PC-9 (cell line): ENCODE measurements at regions not wholly inside any gene's neighbourhood (a gene's known extent, or its start where the extent isn't known, plus 50 kb on each side); places are given as distances from the start of the nearest gene placed in this dataset.

Experiments
- BruUV-seq: library from RNA; stranded (reverse); fragments of 400-500 nt; replicated peaks from 2 replicates; lab custom pipeline; 2021; lab: Mats Ljungman, UMichigan
- CTCF ChIA-PET: fragments of 300-600 bp; sonication (Branson Sonifier 250); formaldehyde crosslinking; loops from one replicate; lab custom pipeline; 2022; ENCODE audit warnings: antibody characterized with exemption; lab: Charles Lee
- POLR2A ChIA-PET: fragments of 300-600 bp; sonication (Branson Sonifier 250); formaldehyde crosslinking; loops from one replicate; lab custom pipeline; 2022; ENCODE audit warnings: antibody characterized with exemption; ENCODE audit not compliant: unreplicated experiment; lab: Charles Lee
- DNase-seq, 2 experiments: peaks; one replicate each; pipeline versions ENCODE4 v3.0.0 to v3.0.0-alpha.2; 2015 to 2022; ENCODE audit warnings: mixed read lengths in 1 of 2
- H2AFZ ChIP-seq: fragments of 200-600 bp; sonication (generic); 2 replicates; pipeline ENCODE4 v1.8.1; 2017; ENCODE audit warnings: antibody characterized with exemption
- H3F3A ChIP-seq: fragments of 200-600 bp; sonication (generic); 2 replicates; pipeline ENCODE4 v1.8.1; 2017; ENCODE audit warnings: antibody characterized with exemption, mild to moderate bottlenecking, low read depth; ENCODE audit not compliant: insufficient read depth
- H3K27ac ChIP-seq: fragments of 200-600 bp; sonication (generic); 2 replicates; pipeline ENCODE4 v1.6.1; 2016; ENCODE audit warnings: mixed run types
- H3K27me3 ChIP-seq: fragments of 200-600 bp; sonication (generic); 2 replicates; pipeline ENCODE4 v1.6.1; 2016; ENCODE audit warnings: low read depth, mixed run types; ENCODE audit not compliant: insufficient read depth
- H3K36me3 ChIP-seq: fragments of 200-600 bp; sonication (generic); 2 replicates; pipeline ENCODE4 v1.6.1; 2016; ENCODE audit warnings: low read depth, mixed run types
- H3K4me1 ChIP-seq: fragments of 200-600 bp; sonication (generic); replicated peaks from 2 replicates; pipeline ENCODE4 v1.6.1; 2016; ENCODE audit warnings: mixed run types; ENCODE audit not compliant: insufficient read depth
- H3K4me2 ChIP-seq: fragments of 200-600 bp; sonication (generic); 2 replicates; pipeline ENCODE4 v1.6.1; 2017; ENCODE audit warnings: mixed run types
- H3K4me3 ChIP-seq: fragments of 200-600 bp; sonication (generic); 2 replicates; pipeline ENCODE4 v1.6.1; 2016; ENCODE audit warnings: mixed run types
- H3K79me2 ChIP-seq: fragments of 200-600 bp; sonication (generic); 2 replicates; pipeline ENCODE4 v1.6.1; 2017; ENCODE audit warnings: low read depth, mixed run types
- H3K9me2 ChIP-seq: fragments of 200-600 bp; sonication (generic); 2 replicates; pipeline ENCODE4 v1.8.1; 2017; ENCODE audit warnings: mild to moderate bottlenecking; ENCODE audit not compliant: insufficient read depth
- H3K9me3 ChIP-seq: fragments of 200-600 bp; sonication (generic); 2 replicates; pipeline ENCODE4 v1.8.1; 2016; ENCODE audit warnings: low read depth; ENCODE audit not compliant: insufficient read depth
- H4K20me1 ChIP-seq: fragments of 200-600 bp; sonication (generic); 2 replicates; pipeline ENCODE4 v1.8.1; 2017; ENCODE audit not compliant: insufficient read depth
- CTCF ChIP-seq: fragments of 200-600 bp; sonication (generic); conservative IDR thresholded peaks from 2 replicates; pipeline ENCODE4 v1.6.1; 2017; ENCODE audit warnings: mixed run types, antibody characterized with exemption, mild to moderate bottlenecking, moderate library complexity
- EZH2 ChIP-seq: fragments of 200-600 bp; sonication (generic); IDR thresholded peaks from 2 replicates; pipeline ENCODE4 v1.8.0; 2017; ENCODE audit warnings: antibody characterized with exemption, low read depth
- intact Hi-C: fragments of 100-400 bp; cut with micrococcal nuclease; formaldehyde crosslinking; loops from one replicate; pipeline ENCODE4 v1.10.0; 2022; ENCODE audit not compliant: unreplicated experiment

- intact Hi-C loops, result no loop called here
- Histone ChIP-seq H2AFZ (no peak overlapping the region), H3K27ac (no peak overlapping the region), H3F3A (no peaks in the 10 kb centered on the region), H3K4me2 (no peak overlapping the region), H3K27me3 (no peaks in the 10 kb centered on the region), H3K9me3 (no peaks in the 10 kb centered on the region), H3K4me3 (no peak overlapping the region), H3K79me2 (no peaks in the 10 kb centered on the region), H3K36me3 (no peaks in the 10 kb centered on the region), H4K20me1 (no peaks in the 10 kb centered on the region), H3K4me1 (peaks cover 6% of the 10 kb centered on the region; the same call in 1 of the 2 replicates), H3K9me2 (no peaks in the 10 kb centered on the region; the same call in 1 of the 2 replicates)
- no peak for TF ChIP-seq EZH2
- TF ChIP-seq CTCF, result no peak
- ChIA-PET POLR2A (no interaction called here), CTCF (no interaction called here)
- DNase-seq, result no peak
- no TSS peak for BruUV-seq
These were observed 68.2 kb upstream of the CHD1 start for GRCh38 chr5:98997000-98997399.

GRCh38 chr5:98994611-98995010 is 65.8 kb upstream of the CHD1 start:
- TF ChIP-seq EZH2 (no peak), CTCF (no peak)
- no TSS peak for BruUV-seq
- H3K27ac ChIP-seq, result no peak overlapping the region
- H3K36me3 ChIP-seq, result no peaks in the 10 kb centered on the region
- intact Hi-C loops, result no loop called here
- no peaks in the 10 kb centered on the region for H3K9me3 ChIP-seq
- no peaks in the 10 kb centered on the region; the same call in 1 of the 2 replicates for H3K9me2 ChIP-seq
- no peaks in the 10 kb centered on the region for H3K27me3 ChIP-seq
- no peak overlapping the region for H2AFZ ChIP-seq
- no peak overlapping the region for H3K4me2 ChIP-seq
- ChIA-PET CTCF (no interaction called here), POLR2A (no interaction called here)
- DNase-seq, result no peak
- no peaks in the 10 kb centered on the region for H3K79me2 ChIP-seq
- H4K20me1 ChIP-seq, result no peaks in the 10 kb centered on the region
- H3F3A ChIP-seq, result no peaks in the 10 kb centered on the region
- no peak overlapping the region for H3K4me3 ChIP-seq
- no peaks in the 10 kb centered on the region for H3K4me1 ChIP-seq

- Histone ChIP-seq H3K4me2 (no peak overlapping the region), H3K27ac (no peak overlapping the region), H3K79me2 (no peaks in the 10 kb centered on the region), H3K4me1 (no peaks in the 10 kb centered on the region), H3F3A (no peaks in the 10 kb centered on the region), H3K9me2 (no peaks in the 10 kb centered on the region; the same call in 1 of the 2 replicates), H3K9me3 (no peaks in the 10 kb centered on the region), H3K27me3 (no peaks in the 10 kb centered on the region), H2AFZ (no peak overlapping the region), H4K20me1 (no peaks in the 10 kb centered on the region), H3K36me3 (no peaks in the 10 kb centered on the region), H3K4me3 (no peak overlapping the region)
- intact Hi-C loops, result no loop called here
- TF ChIP-seq CTCF (no peak), EZH2 (no peak)
- BruUV-seq, result no TSS peak
- DNase-seq, result no peak
- CTCF ChIA-PET, result no interaction called here
- POLR2A ChIA-PET, result interaction anchor here (0.5 kb wide), 1 partner anchor 34 kb away, joined by 15 read pairs; no protein-coding TSS in a partner anchor
These were observed 64.7 kb upstream of the CHD1 start for GRCh38 chr5:98993512-98993911.
